T-helper 9 cell (primary cell): ENCODE measurements at regions not wholly inside any gene's neighbourhood (a gene's known extent, or its start where the extent isn't known, plus 50 kb on each side); places are given as distances from the start of the nearest gene placed in this dataset.
"Not testable (repeated sequence)": the region's sequence is repeated elsewhere in the genome, so short reads cannot be mapped to it uniquely, and the experiment has no call there.

Experiments used
- DNase-seq: peaks from one replicate; pipeline ENCODE4 v3.0.0-alpha.2; 2020

- DNase-seq: no peak
Measured at GRCh38 chr2:14480906-14481305, 151.6 kb upstream of the LRATD1 start.

DNA sequence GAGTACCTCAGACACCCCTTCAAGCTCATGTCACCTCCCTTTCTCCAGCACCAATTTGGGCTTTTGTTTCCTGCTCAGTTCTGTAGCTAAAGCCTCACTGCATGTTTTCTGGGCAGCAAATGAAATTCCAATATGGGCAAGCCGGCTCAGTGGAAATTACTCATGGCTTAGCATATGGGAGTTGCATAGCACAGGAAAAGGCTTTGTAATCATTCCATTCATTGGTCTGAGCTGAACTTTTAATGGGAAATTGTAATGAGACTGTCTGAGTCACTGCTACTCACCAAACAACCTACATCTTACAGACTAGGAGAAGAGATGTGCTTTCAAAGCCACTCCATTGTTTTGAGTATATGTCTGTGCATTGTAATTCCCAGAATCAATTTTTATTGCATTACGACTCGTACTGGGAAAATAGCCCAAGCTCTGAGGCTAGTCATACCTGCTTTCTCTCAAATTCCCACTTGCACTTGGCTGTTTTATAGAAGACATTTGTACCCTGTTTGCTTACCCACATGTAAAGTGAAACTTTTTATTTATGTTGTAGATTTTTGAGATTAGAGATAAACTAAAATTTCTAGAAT lies 139.5 kb upstream of the LRATD1 start:
- no peak for DNase-seq

- DNase-seq: no peak
Measured at GRCh38 chr2:14494759-14495158, 137.8 kb upstream of the LRATD1 start.

DNA sequence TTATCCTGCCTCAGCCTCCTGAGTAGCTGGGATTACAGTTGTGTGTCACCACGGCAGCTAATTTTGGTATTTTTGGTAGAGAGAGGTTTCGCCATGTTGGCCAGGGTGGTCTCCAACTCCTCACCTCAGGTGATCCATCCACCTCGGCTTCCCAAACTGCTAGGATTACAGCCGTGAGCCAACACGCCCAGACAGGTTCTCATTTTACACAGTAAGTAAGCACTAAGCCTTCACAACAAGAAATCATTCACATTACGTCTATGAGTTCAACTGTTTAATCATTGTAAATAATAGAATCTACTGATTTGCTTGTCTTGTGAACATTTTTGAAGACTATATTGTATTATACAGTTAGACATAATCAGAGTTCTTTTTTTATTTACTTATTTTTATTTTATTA lies 131.5 kb upstream of the LRATD1 start:
- no peak for DNase-seq

GRCh38 chr2:14506955-14507354 lies 125.6 kb upstream of the LRATD1 start:
- DNase-seq: not testable (repeated sequence)

DNA sequence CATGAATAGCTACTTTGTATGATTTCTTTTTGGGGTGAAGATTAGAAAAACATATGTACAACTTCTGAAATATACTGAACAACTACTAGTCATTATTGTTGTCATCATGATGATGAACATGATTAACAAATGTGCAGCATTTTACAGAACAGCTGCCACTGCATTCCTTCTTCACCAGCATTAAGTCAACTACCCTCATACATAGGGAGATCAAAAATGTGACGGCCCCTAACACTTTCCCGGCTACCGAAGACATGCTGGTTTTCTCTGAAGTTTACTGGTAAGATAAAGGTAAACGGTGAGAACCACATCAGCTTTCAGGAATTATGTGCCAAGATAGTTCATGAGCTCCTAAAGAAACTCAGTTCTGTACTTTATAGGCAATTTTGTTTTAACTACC lies 121.0 kb upstream of the LRATD1 start:
- no peak for DNase-seq

DNA sequence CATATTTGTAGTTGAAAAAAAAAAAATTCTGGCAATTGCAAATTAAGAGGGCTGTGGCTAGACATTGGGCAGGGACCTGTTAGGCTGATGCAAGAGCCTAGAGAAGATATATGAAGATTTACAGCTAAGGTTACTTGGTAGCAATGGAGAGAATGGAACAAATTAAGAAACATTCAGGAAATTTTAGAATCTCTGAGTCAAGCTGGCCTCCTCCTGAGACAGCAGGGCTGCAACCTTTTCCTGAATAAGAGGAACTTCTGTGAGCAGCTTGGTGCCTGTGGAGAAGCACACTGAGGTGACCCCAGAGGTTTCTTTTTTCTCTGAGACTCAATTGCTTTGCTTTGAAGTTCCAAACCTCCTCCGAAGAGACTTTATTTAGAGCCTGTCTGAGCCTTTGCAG lies 118.6 kb upstream of the LRATD1 start:
- DNase-seq: no peak

- no peak for DNase-seq
Measured at GRCh38 chr2:14516844-14517243, 115.7 kb upstream of the LRATD1 start.

- no peak for DNase-seq
Measured at GRCh38 chr2:14517731-14518130, 114.8 kb upstream of the LRATD1 start.

DNA sequence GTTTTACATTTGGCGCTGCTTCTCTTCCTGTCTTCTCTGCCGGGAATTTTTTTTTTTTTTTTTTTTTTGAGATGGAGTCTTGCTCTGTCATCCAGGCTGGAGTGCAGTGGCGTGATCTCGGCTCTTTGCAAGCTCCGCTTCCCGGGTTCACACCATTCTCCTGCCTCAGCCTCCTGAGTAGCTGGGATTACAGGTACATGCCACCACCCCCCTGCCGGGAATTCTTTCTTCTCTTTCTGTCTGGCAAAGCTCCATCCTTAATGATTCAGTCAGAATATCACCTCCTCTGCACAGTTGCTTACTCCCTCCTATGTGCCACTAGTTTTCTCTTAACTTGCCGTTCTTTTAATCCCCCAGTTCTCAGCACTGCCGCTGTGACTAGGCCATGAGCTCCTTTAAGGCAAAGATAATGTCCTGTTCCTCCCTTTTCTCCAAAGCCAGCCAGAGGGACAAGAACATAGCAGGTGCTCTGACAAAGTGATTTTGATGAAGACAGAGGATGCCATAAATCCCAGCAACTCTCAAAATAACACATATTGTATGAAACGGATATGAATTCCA lies 112.1 kb upstream of the LRATD1 start:
- DNase-seq: no peak

GRCh38 chr2:14524041-14524802 lies 108.3 kb upstream of the LRATD1 start:
- DNase-seq: no peak

DNA sequence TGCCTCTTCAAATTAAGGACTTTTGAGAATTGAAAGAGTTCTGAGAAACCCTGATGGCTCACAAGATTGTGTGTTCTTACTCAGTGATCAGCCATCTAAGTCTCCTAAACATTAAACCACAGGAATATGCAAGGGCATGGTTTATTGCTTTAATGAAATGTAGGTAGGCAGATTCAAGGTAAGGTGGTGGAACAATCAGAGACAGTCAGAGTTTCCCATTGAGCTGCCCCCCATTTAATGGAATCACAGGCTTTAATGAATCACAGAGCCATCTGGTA lies 107.8 kb upstream of the LRATD1 start:
- no peak for DNase-seq

DNA sequence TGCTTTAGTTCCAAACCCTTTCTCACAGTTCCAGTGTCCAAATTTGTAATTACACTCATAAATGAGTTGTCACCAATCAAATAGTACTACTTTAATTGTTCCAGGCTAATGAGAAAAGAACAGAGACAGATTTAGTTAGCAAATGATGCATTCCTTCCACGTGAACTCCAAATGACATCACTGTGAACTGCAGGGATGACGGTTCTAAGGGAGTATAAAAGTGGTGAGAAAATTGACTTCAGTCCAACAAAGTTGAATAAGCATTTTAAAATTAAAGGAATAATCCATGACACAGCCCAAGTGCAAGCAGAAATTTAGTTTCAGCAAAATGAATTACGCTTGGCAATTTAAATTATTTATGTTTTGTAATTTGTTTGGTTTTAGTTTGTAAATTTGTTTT lies 102.0 kb upstream of the LRATD1 start:
- no peak for DNase-seq

DNA sequence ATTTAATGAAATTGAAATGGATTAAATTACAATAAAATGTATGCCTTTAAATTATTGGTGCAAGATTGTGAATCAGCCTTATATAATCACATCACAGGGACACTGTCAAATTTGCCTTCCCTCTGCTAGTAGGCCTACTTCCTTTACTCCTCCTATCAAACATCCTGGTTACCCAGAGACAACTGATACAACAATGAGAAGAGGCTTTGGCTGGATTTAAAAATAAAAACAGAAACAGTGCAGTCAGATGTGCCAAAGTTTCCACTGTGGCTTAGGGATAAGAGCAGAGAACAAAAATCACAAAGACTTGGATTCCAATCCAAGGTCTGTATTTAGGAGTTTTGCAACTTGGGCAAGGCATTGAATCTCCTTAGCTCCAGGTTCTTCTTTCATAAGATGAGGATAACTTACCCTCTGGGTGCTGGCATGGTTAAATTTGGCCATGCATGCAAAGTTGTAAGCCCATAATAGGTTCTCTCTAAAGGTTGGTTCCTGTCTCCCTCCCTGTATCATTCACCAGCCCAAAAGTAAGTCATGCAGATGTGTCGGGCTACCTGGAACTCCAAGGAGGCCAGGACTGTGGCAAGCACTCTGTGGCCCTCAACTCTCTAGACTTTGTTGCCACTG lies 99.3 kb upstream of the LRATD1 start:
- no peak for DNase-seq

GRCh38 chr2:14535156-14535555 lies 97.4 kb upstream of the LRATD1 start:
- no peak for DNase-seq

GRCh38 chr2:14536976-14537375 lies 95.5 kb upstream of the LRATD1 start:
- no peak for DNase-seq

DNA sequence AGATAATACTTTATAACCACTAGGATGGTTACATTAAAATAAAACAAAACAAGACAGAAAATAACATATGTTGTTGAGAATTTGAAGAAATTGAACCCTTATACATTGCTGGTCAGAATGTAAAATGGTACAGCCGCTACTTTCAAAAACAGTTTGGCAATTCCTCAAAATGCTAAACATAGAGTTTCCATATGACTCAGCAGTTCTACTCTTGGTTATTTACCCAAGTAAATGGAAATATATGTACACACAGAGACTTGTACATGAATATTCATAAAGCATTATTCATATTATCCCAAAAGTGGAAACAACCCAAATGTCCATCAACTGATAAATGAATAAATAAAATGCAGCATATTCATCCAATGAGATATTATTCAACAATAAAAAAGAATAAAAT lies 92.5 kb upstream of the LRATD1 start:
- no peak for DNase-seq

DNA sequence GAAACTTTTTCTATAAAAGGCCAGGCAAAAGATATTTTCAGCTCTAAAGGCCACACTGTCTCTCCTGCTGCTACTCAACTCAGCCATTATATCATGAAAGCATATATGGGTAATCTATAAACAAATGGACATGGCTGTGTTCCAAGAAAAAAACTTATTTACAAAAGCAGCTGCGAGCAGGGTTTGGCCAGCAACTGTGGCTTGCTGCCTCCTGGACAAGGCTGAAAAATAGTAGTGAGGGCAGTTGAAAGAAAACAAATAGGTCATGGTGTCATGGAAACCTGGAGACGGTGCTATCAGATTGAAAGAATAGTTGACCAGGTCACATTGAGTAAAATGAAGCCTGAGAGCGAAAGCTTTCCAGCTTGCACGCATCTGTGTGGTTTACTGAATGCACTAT lies 89.2 kb upstream of the LRATD1 start:
- no peak for DNase-seq

- no peak for DNase-seq
Measured at GRCh38 chr2:14544247-14544646, 88.3 kb upstream of the LRATD1 start.

DNA sequence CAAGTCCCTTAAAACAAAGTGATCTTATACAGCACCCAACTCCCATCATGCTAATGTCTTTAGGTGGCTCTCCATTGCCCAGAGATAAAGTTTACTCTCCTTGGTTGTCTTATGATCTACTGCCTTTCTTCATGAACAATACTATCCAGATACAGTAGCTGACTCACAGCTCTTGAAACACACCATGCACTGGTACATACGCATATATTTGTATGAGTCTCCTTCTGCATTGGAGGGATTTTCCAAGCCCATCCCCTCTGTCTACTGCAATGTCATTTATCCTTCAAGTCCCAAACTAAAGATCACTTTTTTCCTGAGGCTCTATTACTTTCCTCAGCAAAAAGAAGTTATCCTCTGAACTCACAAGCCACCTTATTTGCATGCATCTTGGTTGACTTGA lies 84.7 kb upstream of the LRATD1 start:
- no peak for DNase-seq

- DNase-seq: no peak
Measured at GRCh38 chr2:14550658-14551057, 81.9 kb upstream of the LRATD1 start.

DNA sequence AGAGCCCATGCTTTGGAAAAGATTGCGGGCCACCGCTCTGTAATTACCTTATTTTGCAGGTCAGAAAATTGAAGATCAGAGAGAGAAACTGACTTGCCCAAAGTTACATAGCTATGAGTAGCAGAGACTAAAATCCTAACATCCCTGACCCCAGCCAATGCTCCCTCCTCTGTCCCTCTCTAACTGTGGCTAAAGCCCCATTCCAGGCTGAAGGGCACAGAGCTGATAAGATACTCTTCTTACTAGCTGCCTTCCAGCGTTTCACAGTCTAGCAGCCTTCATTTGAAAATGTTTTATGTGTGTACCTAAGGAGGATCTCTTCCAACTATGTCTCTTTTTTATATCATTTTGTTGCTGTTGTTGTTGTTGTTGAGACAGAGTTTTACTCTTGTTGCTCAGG lies 81.4 kb upstream of the LRATD1 start:
- no peak for DNase-seq

GRCh38 chr2:14552286-14552685 lies 80.2 kb upstream of the LRATD1 start:
- no peak for DNase-seq

GRCh38 chr2:14552818-14553217 lies 79.7 kb upstream of the LRATD1 start:
- no peak for DNase-seq
